HEK293 (cell line): ENCODE measurements at regions not wholly inside any gene's neighbourhood (a gene's known extent, or its start where the extent isn't known, plus 50 kb on each side); places are given as distances from the start of the nearest gene placed in this dataset.

ENCODE experiments used
- IKZF3 ChIP-seq: fragments of 450-650 bp; IDR thresholded peaks from 2 replicates; pipeline ENCODE4 v1.5.0; 2018; ENCODE audit warnings: missing biosample characterization, mild to moderate bottlenecking, missing genetic modification characterization, moderate library complexity
- TCF7L2 ChIP-seq: IDR thresholded peaks from 2 replicates; pipeline ENCODE4 v1.6.1; 2011; ENCODE audit warnings: low read depth, mild to moderate bottlenecking, inconsistent platforms, low read length, moderate library complexity, borderline replicate concordance
- ZNF121 ChIP-seq: fragments of 450-650 bp; formaldehyde crosslinking; IDR thresholded peaks from 2 replicates; pipeline ENCODE4 v1.5.1; 2016; ENCODE audit warnings: missing biosample characterization, missing genetic modification characterization
- ZNF140 ChIP-seq: fragments of 450-650 bp; formaldehyde crosslinking; IDR thresholded peaks from 2 replicates; pipeline ENCODE4 v1.5.1; 2016; ENCODE audit warnings: missing biosample characterization, missing genetic modification characterization
- ZNF175 ChIP-seq: fragments of 450-650 bp; formaldehyde crosslinking; IDR thresholded peaks from 2 replicates; pipeline ENCODE4 v1.5.1; 2016; ENCODE audit warnings: missing biosample characterization, missing genetic modification characterization
- ZNF324 ChIP-seq: fragments of 450-650 bp; formaldehyde crosslinking; IDR thresholded peaks from 2 replicates; pipeline ENCODE4 v1.5.1; 2016; ENCODE audit warnings: missing biosample characterization, missing genetic modification characterization
- ZNF600 ChIP-seq: fragments of 450-650 bp; formaldehyde crosslinking; IDR thresholded peaks from 2 replicates; pipeline ENCODE4 v1.5.1; 2016; ENCODE audit warnings: missing biosample characterization, missing genetic modification characterization
- ZNF692 ChIP-seq: fragments of 450-650 bp; formaldehyde crosslinking; IDR thresholded peaks from 2 replicates; pipeline ENCODE4 v1.5.1; 2016; ENCODE audit warnings: missing biosample characterization, missing genetic modification characterization
- ZNF704 ChIP-seq: fragments of 450-650 bp; formaldehyde crosslinking; IDR thresholded peaks from 2 replicates; pipeline ENCODE4 v1.5.1; 2016; ENCODE audit warnings: missing biosample characterization, missing genetic modification characterization
- ZNF707 ChIP-seq: fragments of 450-650 bp; formaldehyde crosslinking; IDR thresholded peaks from 2 replicates; pipeline ENCODE4 v1.5.1; 2016; ENCODE audit warnings: missing biosample characterization, missing genetic modification characterization
- ZSCAN30 ChIP-seq: fragments of 450-650 bp; IDR thresholded peaks from 2 replicates; pipeline ENCODE4 v1.5.1; 2018; ENCODE audit warnings: missing biosample characterization, mild to moderate bottlenecking, missing genetic modification characterization, moderate library complexity
- TF ChIP-seq, protein P1 (sequence below): fragments of 450-650 bp; formaldehyde crosslinking; IDR thresholded peaks from 2 replicates; pipeline ENCODE4 v1.5.1; 2016; ENCODE audit warnings: missing biosample characterization, missing genetic modification characterization

- TF ChIP-seq TCF7L2, result no peak
- no peak for TF ChIP-seq ZNF121
- TF ChIP-seq IKZF3 (tag by site-specific recombination), result no peak
- no peak for TF ChIP-seq ZNF175 (tag by site-specific recombination)
- no peak for TF ChIP-seq ZNF692 (tag by site-specific recombination)
- TF ChIP-seq, protein P1, sequence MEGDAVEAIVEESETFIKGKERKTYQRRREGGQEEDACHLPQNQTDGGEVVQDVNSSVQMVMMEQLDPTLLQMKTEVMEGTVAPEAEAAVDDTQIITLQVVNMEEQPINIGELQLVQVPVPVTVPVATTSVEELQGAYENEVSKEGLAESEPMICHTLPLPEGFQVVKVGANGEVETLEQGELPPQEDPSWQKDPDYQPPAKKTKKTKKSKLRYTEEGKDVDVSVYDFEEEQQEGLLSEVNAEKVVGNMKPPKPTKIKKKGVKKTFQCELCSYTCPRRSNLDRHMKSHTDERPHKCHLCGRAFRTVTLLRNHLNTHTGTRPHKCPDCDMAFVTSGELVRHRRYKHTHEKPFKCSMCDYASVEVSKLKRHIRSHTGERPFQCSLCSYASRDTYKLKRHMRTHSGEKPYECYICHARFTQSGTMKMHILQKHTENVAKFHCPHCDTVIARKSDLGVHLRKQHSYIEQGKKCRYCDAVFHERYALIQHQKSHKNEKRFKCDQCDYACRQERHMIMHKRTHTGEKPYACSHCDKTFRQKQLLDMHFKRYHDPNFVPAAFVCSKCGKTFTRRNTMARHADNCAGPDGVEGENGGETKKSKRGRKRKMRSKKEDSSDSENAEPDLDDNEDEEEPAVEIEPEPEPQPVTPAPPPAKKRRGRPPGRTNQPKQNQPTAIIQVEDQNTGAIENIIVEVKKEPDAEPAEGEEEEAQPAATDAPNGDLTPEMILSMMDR, result no peak
- no peak for TF ChIP-seq ZNF140 (tag by site-specific recombination)
- TF ChIP-seq ZNF707 (tag by site-specific recombination), result no peak
- no peak for TF ChIP-seq ZNF704 (tag by site-specific recombination)
- no peak for TF ChIP-seq ZSCAN30 (tag by site-specific recombination)
- no peak for TF ChIP-seq ZNF324 (tag by site-specific recombination)
- no peak for TF ChIP-seq ZNF600 (tag by site-specific recombination)
Measured at GRCh38 chr14:44653641-44654040, 146.6 kb upstream of the FSCB start.
